SK-N-SH (cell line): ENCODE measurements at regions not wholly inside any gene's neighbourhood (a gene's known extent, or its start where the extent isn't known, plus 50 kb on each side); places are given as distances from the start of the nearest gene placed in this dataset.

Experiments used
- CTCF ChIA-PET: fragments of 300-600, 350-600 bp; formaldehyde crosslinking; extraction: SDS; loops from one replicate; lab custom pipeline; 2021; lab: Yijun Ruan, JAX
- POLR2A ChIA-PET: fragments of 350-600 bp; sonication (Branson Sonifier 250); formaldehyde crosslinking; extraction: SDS; loops from one replicate; lab custom pipeline; 2020; ENCODE audit warnings: antibody characterized with exemption, inconsistent platforms; lab: Yijun Ruan, JAX
- DNase-seq: peaks from one replicate; pipeline ENCODE4 v3.0.0; 2012
- H2AFZ ChIP-seq: fragments of 200-600 bp; sonication (generic); 2 replicates; pipeline ENCODE4 v1.8.1; 2016; ENCODE audit warnings: antibody characterized with exemption, mild to moderate bottlenecking, low read depth
- H3F3A ChIP-seq: fragments of 200-600 bp; sonication (generic); replicated peaks from 2 replicates; pipeline ENCODE3; 2016; ENCODE audit warnings: antibody characterized with exemption, mild to moderate bottlenecking; ENCODE audit not compliant: insufficient read depth
- H3K27ac ChIP-seq, 2 experiments: fragments of 200-500 bp in 1 of 2; fragments of 200-600 bp in 1 of 2; sonication (Bioruptor generic) in 1 of 2; sonication (generic), shearing (Covaris generic) in 1 of 2; 2 replicates each; pipeline versions ENCODE4 v1.5.1 to v1.6.1; 2014 to 2016; ENCODE audit warnings: low read depth in 2 of 2, inconsistent platforms in 1 of 2, low read length in 1 of 2, mild to moderate bottlenecking in 1 of 2, mixed read lengths in 1 of 2
- H3K27me3 ChIP-seq: fragments of 200-600 bp; sonication (generic), shearing (Covaris generic); 2 replicates; pipeline ENCODE4 v1.6.1; 2016; ENCODE audit warnings: mixed run types; ENCODE audit not compliant: insufficient read depth
- H3K36me3 ChIP-seq, 2 experiments: fragments of 200-500 bp in 1 of 2; fragments of 200-600 bp in 1 of 2; sonication (Bioruptor generic) in 1 of 2; sonication (generic) in 1 of 2; replicated peaks in 1 of 2; 2 replicates each; pipeline versions ENCODE3 to v1.5.1; 2014 to 2016; ENCODE audit warnings: low read length in 1 of 2, mild to moderate bottlenecking in 1 of 2; ENCODE audit not compliant: insufficient read depth in 2 of 2, control insufficient read depth in 1 of 2
- H3K4me1 ChIP-seq, 2 experiments: fragments of 200-500 bp in 1 of 2; fragments of 200-600 bp in 1 of 2; sonication (Bioruptor generic) in 1 of 2; sonication (generic), shearing (Covaris generic) in 1 of 2; 2 replicates each; pipeline versions ENCODE4 v1.5.1 to v1.6.1; 2014 to 2016; ENCODE audit warnings: low read depth in 1 of 2, low read length in 1 of 2, mixed run types in 1 of 2; ENCODE audit not compliant: insufficient read depth in 2 of 2, control insufficient read depth in 1 of 2
- H3K4me2 ChIP-seq: fragments of 200-600 bp; sonication (generic), shearing (Covaris generic); 2 replicates; pipeline ENCODE4 v1.6.1; 2017; ENCODE audit warnings: mixed run types
- H3K4me3 ChIP-seq, 2 experiments: fragments of 200-500 bp in 1 of 2; fragments of 200-600 bp in 1 of 2; sonication (Bioruptor generic) in 1 of 2; sonication (generic), shearing (Covaris generic) in 1 of 2; 2 replicates each; pipeline versions ENCODE4 v1.5.1 to v1.8.1; 2014 to 2016; ENCODE audit warnings: low read depth in 2 of 2, inconsistent platforms in 1 of 2, low read length in 1 of 2, mild to moderate bottlenecking in 1 of 2, mixed read lengths in 1 of 2, moderate library complexity in 1 of 2
- H3K79me2 ChIP-seq: fragments of 200-600 bp; sonication (generic); 2 replicates; pipeline ENCODE4 v1.8.1; 2017; ENCODE audit warnings: mild to moderate bottlenecking; ENCODE audit not compliant: insufficient read depth
- H3K9ac ChIP-seq: fragments of 200-600 bp; sonication (generic); 2 replicates; pipeline ENCODE4 v1.6.1; 2017; ENCODE audit warnings: mixed run types
- H3K9me2 ChIP-seq: fragments of 200-600 bp; sonication (generic); 2 replicates; pipeline ENCODE4 v1.6.1; 2017; ENCODE audit warnings: mixed run types
- H3K9me3 ChIP-seq: fragments of 200-600 bp; sonication (generic); 2 replicates; pipeline ENCODE4 v1.6.1; 2017; ENCODE audit warnings: mixed run types, mild to moderate bottlenecking, moderate library complexity
- H4K20me1 ChIP-seq: fragments of 200-600 bp; sonication (generic); 2 replicates; pipeline ENCODE4 v1.6.1; 2017; ENCODE audit warnings: mild to moderate bottlenecking, mixed run types; ENCODE audit not compliant: insufficient read depth
- CHD2 ChIP-seq: fragments of 150-350 bp; IDR thresholded peaks from 2 replicates; pipeline ENCODE4 v1.6.1; 2018; ENCODE audit warnings: low read length; ENCODE audit not compliant: partially characterized antibody
- ELF1 ChIP-seq: IDR thresholded peaks from 2 replicates; pipeline ENCODE4 v1.4.0; 2012
- FOXJ3 ChIP-seq: sonication (generic); formaldehyde crosslinking; IDR thresholded peaks from 2 replicates; pipeline ENCODE4 v1.5.1; 2020; ENCODE audit warnings: mild to moderate bottlenecking, missing genetic modification reagents
- GABPA ChIP-seq: IDR thresholded peaks from 2 replicates; pipeline ENCODE4 v1.4.0; 2012; ENCODE audit warnings: low read depth, mild to moderate bottlenecking
- MEF2A ChIP-seq: IDR thresholded peaks from 2 replicates; pipeline ENCODE4 v1.4.0; 2012; ENCODE audit warnings: low read depth, borderline replicate concordance
- TAF1 ChIP-seq: IDR thresholded peaks from 2 replicates; pipeline ENCODE4 v1.6.1; 2012; ENCODE audit warnings: low read depth, mild to moderate bottlenecking, low read length, moderate library complexity, borderline replicate concordance
- WGBS: methylation state at CpG from one replicate; pipeline ENCODE4 v1.1.6; 2017; ENCODE audit warnings: low lambda C conversion rate; 5-methylcytosine and 5-hydroxymethylcytosine counted together
- TF ChIP-seq, protein P1 (sequence below): fragments of 200-600 bp; sonication (generic); IDR thresholded peaks from 2 replicates; pipeline ENCODE4 v1.6.1; 2017; ENCODE audit warnings: antibody characterized with exemption, mild to moderate bottlenecking, moderate library complexity
- TF ChIP-seq, protein P2 (sequence below): IDR thresholded peaks from 2 replicates; pipeline ENCODE4 v1.4.0; 2012; ENCODE audit warnings: low read depth, borderline replicate concordance

DNA sequence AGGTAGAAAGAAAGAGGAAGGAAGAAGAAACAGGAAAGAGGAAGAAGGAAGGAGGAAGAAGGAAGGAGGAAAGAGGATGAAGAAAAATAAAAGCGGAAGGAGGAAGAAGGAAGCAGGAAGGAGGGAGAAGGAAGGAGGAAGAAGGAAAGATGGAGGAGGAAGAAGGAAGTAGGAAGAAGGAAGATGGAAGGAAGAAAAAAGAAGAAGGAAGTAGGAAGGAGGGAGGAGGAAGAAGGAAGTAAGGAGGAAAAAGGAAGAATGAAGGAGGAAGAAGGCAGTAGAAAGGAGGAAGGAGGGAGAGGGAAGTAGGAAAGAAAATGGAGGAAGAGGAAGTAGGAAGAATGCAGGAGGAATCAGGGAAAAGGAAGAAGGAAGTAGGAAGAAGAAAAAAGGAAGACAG is 191.1 kb upstream of the TBL1X start:
- H3K9me2 ChIP-seq = no peaks in the 10 kb centered on the region
- DNase-seq = no peak
- H3K4me2 ChIP-seq = no peak overlapping the region
- no peaks in the 10 kb centered on the region for H3K27me3 ChIP-seq
- H3K4me1 ChIP-seq = no peaks in the 10 kb centered on the region
- no peak overlapping the region for H3K4me3 ChIP-seq
- no peak overlapping the region for H3K27ac ChIP-seq
- H3K36me3 ChIP-seq = no peaks in the 10 kb centered on the region
- H3F3A ChIP-seq = no peaks in the 10 kb centered on the region
- no peak overlapping the region for H2AFZ ChIP-seq
- no peak overlapping the region for H3K9ac ChIP-seq
- POLR2A ChIA-PET = no interaction called here
- H3K79me2 ChIP-seq = no peaks in the 10 kb centered on the region
- CTCF ChIA-PET = no interaction called here
- TF ChIP-seq CHD2 (no peak), ELF1 (no peak), GABPA (no peak)
- TF ChIP-seq, protein P1, sequence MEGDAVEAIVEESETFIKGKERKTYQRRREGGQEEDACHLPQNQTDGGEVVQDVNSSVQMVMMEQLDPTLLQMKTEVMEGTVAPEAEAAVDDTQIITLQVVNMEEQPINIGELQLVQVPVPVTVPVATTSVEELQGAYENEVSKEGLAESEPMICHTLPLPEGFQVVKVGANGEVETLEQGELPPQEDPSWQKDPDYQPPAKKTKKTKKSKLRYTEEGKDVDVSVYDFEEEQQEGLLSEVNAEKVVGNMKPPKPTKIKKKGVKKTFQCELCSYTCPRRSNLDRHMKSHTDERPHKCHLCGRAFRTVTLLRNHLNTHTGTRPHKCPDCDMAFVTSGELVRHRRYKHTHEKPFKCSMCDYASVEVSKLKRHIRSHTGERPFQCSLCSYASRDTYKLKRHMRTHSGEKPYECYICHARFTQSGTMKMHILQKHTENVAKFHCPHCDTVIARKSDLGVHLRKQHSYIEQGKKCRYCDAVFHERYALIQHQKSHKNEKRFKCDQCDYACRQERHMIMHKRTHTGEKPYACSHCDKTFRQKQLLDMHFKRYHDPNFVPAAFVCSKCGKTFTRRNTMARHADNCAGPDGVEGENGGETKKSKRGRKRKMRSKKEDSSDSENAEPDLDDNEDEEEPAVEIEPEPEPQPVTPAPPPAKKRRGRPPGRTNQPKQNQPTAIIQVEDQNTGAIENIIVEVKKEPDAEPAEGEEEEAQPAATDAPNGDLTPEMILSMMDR = no peak
- H3K9me3 ChIP-seq = no peaks in the 10 kb centered on the region
- WGBS = 52% methylated on average over 1 of the region's 1 CpG
- H4K20me1 ChIP-seq = no peaks in the 10 kb centered on the region

DNA sequence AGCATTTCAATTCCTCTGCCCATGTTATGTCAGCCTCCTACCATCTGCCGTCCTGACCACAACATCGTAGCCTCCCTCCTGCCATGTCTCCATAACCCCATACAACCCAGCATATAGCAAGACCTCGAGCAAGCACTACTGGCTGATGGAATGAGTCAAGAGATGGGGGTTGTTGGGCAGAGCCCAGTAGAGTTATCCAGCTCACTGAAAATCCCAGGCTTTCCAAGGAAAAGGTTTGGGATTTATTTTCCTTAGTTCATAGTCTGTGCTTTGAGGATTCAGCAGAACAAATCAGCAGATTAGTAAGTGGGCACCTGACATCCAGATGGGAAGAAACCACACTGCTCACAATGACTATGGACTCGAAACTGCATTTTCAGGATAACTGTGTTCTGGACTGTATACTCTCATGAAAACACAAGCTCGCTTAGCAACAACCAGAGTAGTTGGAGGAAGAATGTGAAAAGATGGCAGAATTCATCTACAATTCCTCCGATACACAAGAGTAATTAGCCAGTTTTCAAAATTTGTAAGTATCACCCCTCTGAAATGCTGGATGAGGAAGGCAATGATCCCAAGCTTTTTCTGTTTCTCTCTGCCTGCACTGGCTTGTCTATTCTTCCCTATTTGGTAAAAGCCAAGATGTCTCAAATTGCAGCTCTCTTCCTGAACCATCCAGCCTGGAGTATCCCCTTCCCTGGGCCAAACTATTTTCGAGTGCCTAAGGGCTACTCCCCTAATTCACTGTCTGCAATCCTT is 186.2 kb upstream of the TBL1X start:
- ChIA-PET CTCF (interaction anchor here (1.3 kb wide), 1 partner anchor 92 kb away, joined by 3 read pairs; no protein-coding TSS in a partner anchor), POLR2A (no interaction called here)
- Histone ChIP-seq H3F3A (no peaks in the 10 kb centered on the region), H3K4me2 (0 out of 2 replicates have a peak overlapping the region, but pooled peaks have one; percentile 1), H3K79me2 (no peaks in the 10 kb centered on the region), H3K4me3 (no peak overlapping the region), H3K9me2 (no peaks in the 10 kb centered on the region), H2AFZ (no peak overlapping the region), H3K27ac (no peak overlapping the region), H3K4me1 (no peaks in the 10 kb centered on the region), H3K27me3 (no peaks in the 10 kb centered on the region), H3K36me3 (no peaks in the 10 kb centered on the region)
- 30% methylated on average over 7 of the region's 7 CpGs for WGBS
- TF ChIP-seq, protein P2, sequence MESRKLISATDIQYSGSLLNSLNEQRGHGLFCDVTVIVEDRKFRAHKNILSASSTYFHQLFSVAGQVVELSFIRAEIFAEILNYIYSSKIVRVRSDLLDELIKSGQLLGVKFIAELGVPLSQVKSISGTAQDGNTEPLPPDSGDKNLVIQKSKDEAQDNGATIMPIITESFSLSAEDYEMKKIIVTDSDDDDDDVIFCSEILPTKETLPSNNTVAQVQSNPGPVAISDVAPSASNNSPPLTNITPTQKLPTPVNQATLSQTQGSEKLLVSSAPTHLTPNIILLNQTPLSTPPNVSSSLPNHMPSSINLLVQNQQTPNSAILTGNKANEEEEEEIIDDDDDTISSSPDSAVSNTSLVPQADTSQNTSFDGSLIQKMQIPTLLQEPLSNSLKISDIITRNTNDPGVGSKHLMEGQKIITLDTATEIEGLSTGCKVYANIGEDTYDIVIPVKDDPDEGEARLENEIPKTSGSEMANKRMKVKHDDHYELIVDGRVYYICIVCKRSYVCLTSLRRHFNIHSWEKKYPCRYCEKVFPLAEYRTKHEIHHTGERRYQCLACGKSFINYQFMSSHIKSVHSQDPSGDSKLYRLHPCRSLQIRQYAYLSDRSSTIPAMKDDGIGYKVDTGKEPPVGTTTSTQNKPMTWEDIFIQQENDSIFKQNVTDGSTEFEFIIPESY = no peak
- TF ChIP-seq FOXJ3 = no peak
- TF ChIP-seq, all 33 proteins: peak for 0
- no peak overlapping the region for H3K9ac ChIP-seq
- no peaks in the 10 kb centered on the region for H4K20me1 ChIP-seq
- no peaks in the 10 kb centered on the region for H3K9me3 ChIP-seq
- no peak for DNase-seq

DNA sequence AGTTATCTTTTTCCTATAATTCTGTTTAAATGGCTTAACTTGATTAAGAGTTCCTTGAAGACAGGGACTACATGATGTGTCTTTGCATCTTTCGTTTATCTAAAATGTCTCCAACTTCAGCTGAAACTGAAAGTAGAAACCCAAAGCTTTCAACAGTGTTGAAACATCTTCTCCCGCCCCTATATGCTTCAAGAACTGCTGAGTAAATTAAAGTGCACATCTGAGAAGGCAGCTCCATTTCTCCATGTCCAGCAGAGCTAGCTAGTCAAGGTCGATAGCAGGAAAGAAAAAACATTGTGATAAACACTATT is 185.7 kb upstream of the TBL1X start:
- no peaks in the 10 kb centered on the region for H4K20me1 ChIP-seq
- DNase-seq = no peak
- POLR2A ChIA-PET = no interaction called here
- H3K27ac ChIP-seq = no peak overlapping the region
- CTCF ChIA-PET = interaction anchor here (1.3 kb wide), 1 partner anchor 93 kb away, joined by 3 read pairs; no protein-coding TSS in a partner anchor
- TF ChIP-seq TAF1 (no peak), FOXJ3 (no peak), MEF2A (no peak)
- TF ChIP-seq, all 33 proteins: peak for 0
- Histone ChIP-seq H3K9me3 (no peaks in the 10 kb centered on the region), H3K4me2 (0 out of 2 replicates have a peak overlapping the region, but pooled peaks have one; percentile 1), H3K27me3 (no peaks in the 10 kb centered on the region), H3K4me1 (no peaks in the 10 kb centered on the region), H3F3A (no peaks in the 10 kb centered on the region), H3K9me2 (no peaks in the 10 kb centered on the region), H2AFZ (no peak overlapping the region), H3K9ac (no peak overlapping the region), H3K79me2 (no peaks in the 10 kb centered on the region), H3K36me3 (no peaks in the 10 kb centered on the region), H3K4me3 (no peak overlapping the region)
- WGBS = 17% methylated on average over 3 of the region's 3 CpGs
